Mesenchymal stem cell (in vitro differentiated cells and primary cell): ENCODE measurements at regions not wholly inside any gene's neighbourhood (a gene's known extent, or its start where the extent isn't known, plus 50 kb on each side); places are given as distances from the start of the nearest gene placed in this dataset.

Source experiments
- DNase-seq: peaks from one replicate; pipeline ENCODE4 v3.0.0-alpha.2; 2013
- H2AFZ ChIP-seq: one replicate; pipeline ENCODE4 v1.6.1; 2013; ENCODE audit warnings: low read depth, mild to moderate bottlenecking, control low read depth, inconsistent platforms, low read length, moderate library complexity
- H2AK5ac ChIP-seq: 2 replicates; pipeline ENCODE4 v1.6.1; 2013; ENCODE audit warnings: low read length, moderate library complexity, mild to moderate bottlenecking, inconsistent platforms; ENCODE audit not compliant: severe bottlenecking
- H2BK120ac ChIP-seq: one replicate; pipeline ENCODE4 v1.6.1; 2013; ENCODE audit warnings: low read depth, mild to moderate bottlenecking, inconsistent platforms, low read length, moderate library complexity
- H2BK12ac ChIP-seq, 2 experiments: one replicate each; pipeline ENCODE4 v1.6.1; 2013; ENCODE audit warnings: inconsistent platforms in 2 of 2, low read length in 2 of 2, mild to moderate bottlenecking in 2 of 2, moderate library complexity in 2 of 2, control low read depth in 1 of 2
- H2BK15ac ChIP-seq: one replicate; pipeline ENCODE4 v1.6.1; 2013; ENCODE audit warnings: mild to moderate bottlenecking, low read depth, inconsistent platforms; ENCODE audit not compliant: poor library complexity, severe bottlenecking
- H2BK5ac ChIP-seq: 2 replicates; pipeline ENCODE4 v1.6.1; 2013; ENCODE audit warnings: low read depth, mild to moderate bottlenecking, low read length, control low read depth, inconsistent platforms; ENCODE audit not compliant: poor library complexity, severe bottlenecking
- H3K14ac ChIP-seq, 2 experiments: one replicate each; pipeline ENCODE4 v1.6.1; 2013; ENCODE audit warnings: inconsistent platforms in 2 of 2, low read length in 2 of 2, control low read depth in 1 of 2, mild to moderate bottlenecking in 1 of 2, moderate library complexity in 1 of 2
- H3K18ac ChIP-seq, 2 experiments: one replicate each; pipeline ENCODE4 v1.6.1; 2013; ENCODE audit warnings: inconsistent platforms in 2 of 2, low read length in 2 of 2, control low read depth in 1 of 2, low read depth in 1 of 2, mild to moderate bottlenecking in 1 of 2
- H3K23ac ChIP-seq, 2 experiments: one replicate each; pipeline ENCODE4 v1.6.1; 2013; ENCODE audit warnings: inconsistent platforms in 2 of 2, low read length in 2 of 2, mild to moderate bottlenecking in 2 of 2, moderate library complexity in 2 of 2, control low read depth in 1 of 2
- H3K27ac ChIP-seq: 2 replicates; pipeline ENCODE4 v1.5.1; 2013; ENCODE audit warnings: mild to moderate bottlenecking, moderate library complexity, low read length, control low read depth, inconsistent platforms; ENCODE audit not compliant: poor library complexity, severe bottlenecking
- H3K27me3 ChIP-seq, 2 experiments: 2 replicates each; pipeline versions ENCODE4 v1.6.1 to v1.7.0; 2013; ENCODE audit warnings: low read length in 2 of 2, mild to moderate bottlenecking in 2 of 2, moderate library complexity in 2 of 2, control low read depth in 1 of 2, inconsistent platforms in 1 of 2; ENCODE audit not compliant: control insufficient read depth in 1 of 2, insufficient read depth in 1 of 2
- H3K36me3 ChIP-seq, 2 experiments: 2 replicates each; pipeline versions ENCODE4 v1.6.1 to v1.7.0; 2013; ENCODE audit warnings: low read length in 2 of 2, control low read depth in 1 of 2, inconsistent platforms in 1 of 2, low read depth in 1 of 2, mild to moderate bottlenecking in 1 of 2; ENCODE audit not compliant: insufficient read depth in 2 of 2, control insufficient read depth in 1 of 2
- H3K4ac ChIP-seq, 2 experiments: one replicate each; pipeline ENCODE4 v1.6.1; 2013; ENCODE audit warnings: inconsistent platforms in 2 of 2, low read length in 2 of 2, mild to moderate bottlenecking in 2 of 2, moderate library complexity in 2 of 2, control low read depth in 1 of 2, low read depth in 1 of 2
- H3K4me1 ChIP-seq: 2 replicates; pipeline ENCODE4 v1.6.1; 2013; ENCODE audit warnings: low read depth, low read length, control low read depth; ENCODE audit not compliant: control insufficient read depth, insufficient read depth
- H3K4me2 ChIP-seq: 2 replicates; pipeline ENCODE4 v1.6.1; 2013; ENCODE audit warnings: low read length, mild to moderate bottlenecking, inconsistent platforms; ENCODE audit not compliant: poor library complexity, severe bottlenecking
- H3K4me3 ChIP-seq, 2 experiments: 2 replicates each; pipeline versions ENCODE4 v1.5.1 to v1.7.0; 2013; ENCODE audit warnings: low read length in 2 of 2, mild to moderate bottlenecking in 2 of 2, control low read depth in 1 of 2, low read depth in 1 of 2; ENCODE audit not compliant: insufficient read depth in 1 of 2
- H3K79me1 ChIP-seq: replicated peaks from 2 replicates; pipeline ENCODE4 v1.6.1; 2013; ENCODE audit warnings: mild to moderate bottlenecking, control low read depth, low read length, inconsistent platforms; ENCODE audit not compliant: poor library complexity, severe bottlenecking
- H3K9ac ChIP-seq: 2 replicates; pipeline ENCODE4 v1.7.0; 2013; ENCODE audit warnings: mild to moderate bottlenecking, low read length, moderate library complexity
- H3K9me3 ChIP-seq: 2 replicates; pipeline ENCODE4 v1.7.0; 2013; ENCODE audit warnings: mild to moderate bottlenecking, low read length; ENCODE audit not compliant: control insufficient read depth
- H4K8ac ChIP-seq: one replicate; pipeline ENCODE4 v1.6.1; 2013; ENCODE audit warnings: inconsistent platforms, mild to moderate bottlenecking, low read length, moderate library complexity
- H4K91ac ChIP-seq: one replicate; pipeline ENCODE4 v1.6.1; 2013; ENCODE audit warnings: mild to moderate bottlenecking, low read length, inconsistent platforms
- WGBS: methylation state at CpG from one replicate; pipeline ENCODE4 v1.1.7; 2013; ENCODE audit warnings: mixed read lengths; 5-methylcytosine and 5-hydroxymethylcytosine counted together

- no peak overlapping the region for H4K8ac ChIP-seq
- no peak overlapping the region for H2AFZ ChIP-seq
- no peak overlapping the region for H3K27ac ChIP-seq
- no peak overlapping the region for H3K4me3 ChIP-seq
- no peak overlapping the region for H4K91ac ChIP-seq
- H3K18ac ChIP-seq: no peak overlapping the region
- no peak overlapping the region for H3K4me2 ChIP-seq
- H2BK120ac ChIP-seq: no peak overlapping the region
- DNase-seq: no peak
- no peak overlapping the region for H2BK15ac ChIP-seq
- H2BK5ac ChIP-seq: no peak overlapping the region
- H3K9ac ChIP-seq: no peak overlapping the region
- no peak overlapping the region for H3K4ac ChIP-seq
- no peaks in the 10 kb centered on the region for H3K79me1 ChIP-seq
- no peak overlapping the region for H2AK5ac ChIP-seq
- H3K4me1 ChIP-seq: no peaks in the 10 kb centered on the region
- H2BK12ac ChIP-seq: no peak overlapping the region
- H3K23ac ChIP-seq: no peak overlapping the region
- H3K9me3 ChIP-seq: peaks cover 13% of the 10 kb centered on the region
- no peaks in the 10 kb centered on the region for H3K36me3 ChIP-seq
- no peak overlapping the region for H3K14ac ChIP-seq
- no peaks in the 10 kb centered on the region for H3K27me3 ChIP-seq
These were observed 384.6 kb upstream of the RORA start for GRCh38 chr15:61613729-61614128.

GRCh38 chr15:61613138-61613537 is 384.0 kb upstream of the RORA start:
- Histone ChIP-seq H3K79me1 (no peaks in the 10 kb centered on the region), H2AFZ (no peak overlapping the region), H3K9me3 (peaks cover 13% of the 10 kb centered on the region), H2BK12ac (no peak overlapping the region), H4K8ac (no peak overlapping the region), H3K27me3 (no peaks in the 10 kb centered on the region), H3K27ac (no peak overlapping the region), H2BK120ac (no peak overlapping the region), H2AK5ac (no peak overlapping the region), H2BK15ac (no peak overlapping the region), H3K4me1 (no peaks in the 10 kb centered on the region), H2BK5ac (no peak overlapping the region), H3K9ac (no peak overlapping the region), H3K18ac (no peak overlapping the region), H3K23ac (no peak overlapping the region), H3K4me2 (no peak overlapping the region), H3K4ac (no peak overlapping the region), H3K14ac (no peak overlapping the region), H3K4me3 (no peak overlapping the region), H3K36me3 (no peaks in the 10 kb centered on the region), H4K91ac (no peak overlapping the region)
- no peak for DNase-seq

GRCh38 chr15:61612111-61612510 is 383.0 kb upstream of the RORA start:
- no peak overlapping the region for H3K14ac ChIP-seq
- H3K4ac ChIP-seq: no peak overlapping the region
- H3K36me3 ChIP-seq: no peaks in the 10 kb centered on the region
- H3K23ac ChIP-seq: no peak overlapping the region
- no peak overlapping the region for H2BK120ac ChIP-seq
- no peak overlapping the region for H2BK15ac ChIP-seq
- no peak overlapping the region for H4K8ac ChIP-seq
- no peak overlapping the region for H4K91ac ChIP-seq
- H3K9ac ChIP-seq: no peak overlapping the region
- no peak overlapping the region for H3K18ac ChIP-seq
- H3K4me3 ChIP-seq: no peak overlapping the region
- no peak overlapping the region for H2BK5ac ChIP-seq
- no peak overlapping the region for H2AK5ac ChIP-seq
- H3K4me1 ChIP-seq: no peaks in the 10 kb centered on the region
- H2BK12ac ChIP-seq: no peak overlapping the region
- peaks cover 8% of the 10 kb centered on the region for H3K9me3 ChIP-seq
- no peak overlapping the region for H3K27ac ChIP-seq
- H3K79me1 ChIP-seq: no peaks in the 10 kb centered on the region
- DNase-seq: no peak
- H3K27me3 ChIP-seq: no peaks in the 10 kb centered on the region
- no peak overlapping the region for H3K4me2 ChIP-seq
- H2AFZ ChIP-seq: no peak overlapping the region

GRCh38 chr15:61605343-61605742 is 376.2 kb upstream of the RORA start:
- no peak overlapping the region for H3K14ac ChIP-seq
- H3K79me1 ChIP-seq: no peaks in the 10 kb centered on the region
- no peak overlapping the region for H3K4ac ChIP-seq
- 72% methylated on average over 5 of the region's 6 CpGs for WGBS
- no peak overlapping the region for H3K4me3 ChIP-seq
- H3K18ac ChIP-seq: no peak overlapping the region
- H3K9me3 ChIP-seq: peaks cover 3% of the 10 kb centered on the region
- no peak overlapping the region for H4K8ac ChIP-seq
- DNase-seq: no peak
- H2BK12ac ChIP-seq: no peak overlapping the region
- H2BK5ac ChIP-seq: no peak overlapping the region
- no peak overlapping the region for H4K91ac ChIP-seq
- H2BK15ac ChIP-seq: no peak overlapping the region
- H2AFZ ChIP-seq: no peak overlapping the region
- no peak overlapping the region for H3K9ac ChIP-seq
- no peaks in the 10 kb centered on the region for H3K4me1 ChIP-seq
- H3K23ac ChIP-seq: no peak overlapping the region
- no peak overlapping the region for H2AK5ac ChIP-seq
- no peak overlapping the region for H2BK120ac ChIP-seq
- no peak overlapping the region for H3K27ac ChIP-seq
- H3K27me3 ChIP-seq: no peaks in the 10 kb centered on the region
- no peak overlapping the region for H3K4me2 ChIP-seq
- H3K36me3 ChIP-seq: no peaks in the 10 kb centered on the region
